BJ (cell line): ENCODE measurements at regions not wholly inside any gene's neighbourhood (a gene's known extent, or its start where the extent isn't known, plus 50 kb on each side); places are given as distances from the start of the nearest gene placed in this dataset.

ENCODE experiments used
- CTCF ChIA-PET: fragments of 350-600 bp; formaldehyde crosslinking; extraction: SDS; loops from one replicate; lab custom pipeline; 2021; ENCODE audit warnings: antibody characterized with exemption, inconsistent platforms; lab: Yijun Ruan, JAX
- POLR2A ChIA-PET: fragments of 300-600 bp; sonication (Branson Sonifier 250); formaldehyde crosslinking; extraction: SDS; loops from one replicate; lab custom pipeline; 2021; ENCODE audit warnings: antibody characterized with exemption; lab: Charles Lee
- DNase-seq: peaks from one replicate; pipeline ENCODE4 v3.0.0-alpha.2; 2011; ENCODE audit warnings: low read depth
- H3K27me3 ChIP-seq: 2 replicates; pipeline ENCODE4 v1.6.0; 2011; ENCODE audit warnings: low read length; ENCODE audit not compliant: control insufficient read depth, insufficient read depth
- H3K36me3 ChIP-seq: 2 replicates; pipeline ENCODE4 v1.5.1; 2011; ENCODE audit warnings: low read length; ENCODE audit not compliant: control insufficient read depth, insufficient read depth
- H3K4me3 ChIP-seq: 2 replicates; pipeline ENCODE4 v1.5.1; 2011; ENCODE audit warnings: low read depth, mild to moderate bottlenecking, control low read depth, low read length
- CTCF ChIP-seq: IDR thresholded peaks from 2 replicates; pipeline ENCODE4 v1.5.1; 2011; ENCODE audit warnings: low read depth, mild to moderate bottlenecking, control low read depth, inconsistent platforms, low read length, moderate library complexity; ENCODE audit not compliant: insufficient read depth

GRCh38 chr17:71679832-71680231 is 441.0 kb upstream of the SOX9 start:
- ChIA-PET POLR2A (no interaction called here), CTCF (no interaction called here)
- no peak for DNase-seq
- H3K4me3 ChIP-seq = no peak overlapping the region
- H3K36me3 ChIP-seq = no peaks in the 10 kb centered on the region
- H3K27me3 ChIP-seq = no peaks in the 10 kb centered on the region; the same call in 1 of the 2 replicates
- TF ChIP-seq CTCF = no peak

- Histone ChIP-seq H3K27me3 (no peaks in the 10 kb centered on the region), H3K4me3 (no peak overlapping the region), H3K36me3 (no peaks in the 10 kb centered on the region)
- no peak for TF ChIP-seq CTCF
- POLR2A ChIA-PET = no interaction called here
- CTCF ChIA-PET = interaction anchor here (1.2 kb wide), 1 partner anchor 12 kb away, joined by 3 read pairs; no protein-coding TSS in a partner anchor
- DNase-seq = no peak
Measured at GRCh38 chr17:71681427-71682173, 439.2 kb upstream of the SOX9 start.

- Histone ChIP-seq H3K4me3 (no peak overlapping the region), H3K36me3 (no peaks in the 10 kb centered on the region), H3K27me3 (no peaks in the 10 kb centered on the region)
- ChIA-PET CTCF (interaction anchor here (1.2 kb wide), 1 partner anchor 11 kb away, joined by 3 read pairs; no protein-coding TSS in a partner anchor), POLR2A (no interaction called here)
- no peak for DNase-seq
- TF ChIP-seq CTCF = no peak
Measured at GRCh38 chr17:71682174-71682494, 438.7 kb upstream of the SOX9 start.

- Histone ChIP-seq H3K27me3 (no peaks in the 10 kb centered on the region), H3K36me3 (no peaks in the 10 kb centered on the region), H3K4me3 (no peak overlapping the region)
- no peak for DNase-seq
- TF ChIP-seq CTCF = no peak
- CTCF ChIA-PET = interaction anchor here (1.2 kb wide), 1 partner anchor 15 kb away, joined by 3 read pairs; no protein-coding TSS in a partner anchor
- POLR2A ChIA-PET = no interaction called here
Measured at GRCh38 chr17:71689782-71690181, 431.0 kb upstream of the SOX9 start.

GRCh38 chr17:71699907-71700306 is 420.9 kb upstream of the SOX9 start:
- Histone ChIP-seq H3K36me3 (no peaks in the 10 kb centered on the region), H3K27me3 (no peaks in the 10 kb centered on the region), H3K4me3 (no peak overlapping the region)
- ChIA-PET POLR2A (no interaction called here), CTCF (no interaction called here)
- TF ChIP-seq CTCF = no peak
- DNase-seq = no peak
